ENCODE measurements at regions not wholly inside any gene's neighbourhood (a gene's known extent, or its start where the extent isn't known, plus 50 kb on each side); places are given as distances from the start of the nearest gene placed in this dataset.

GRCh38 chr7:114158275-114158674, 239.5 kb upstream of the PPP1R3A start:
- no peak overlapping the region for H3K27ac ChIP-seq
- TF ChIP-seq, protein P1, sequence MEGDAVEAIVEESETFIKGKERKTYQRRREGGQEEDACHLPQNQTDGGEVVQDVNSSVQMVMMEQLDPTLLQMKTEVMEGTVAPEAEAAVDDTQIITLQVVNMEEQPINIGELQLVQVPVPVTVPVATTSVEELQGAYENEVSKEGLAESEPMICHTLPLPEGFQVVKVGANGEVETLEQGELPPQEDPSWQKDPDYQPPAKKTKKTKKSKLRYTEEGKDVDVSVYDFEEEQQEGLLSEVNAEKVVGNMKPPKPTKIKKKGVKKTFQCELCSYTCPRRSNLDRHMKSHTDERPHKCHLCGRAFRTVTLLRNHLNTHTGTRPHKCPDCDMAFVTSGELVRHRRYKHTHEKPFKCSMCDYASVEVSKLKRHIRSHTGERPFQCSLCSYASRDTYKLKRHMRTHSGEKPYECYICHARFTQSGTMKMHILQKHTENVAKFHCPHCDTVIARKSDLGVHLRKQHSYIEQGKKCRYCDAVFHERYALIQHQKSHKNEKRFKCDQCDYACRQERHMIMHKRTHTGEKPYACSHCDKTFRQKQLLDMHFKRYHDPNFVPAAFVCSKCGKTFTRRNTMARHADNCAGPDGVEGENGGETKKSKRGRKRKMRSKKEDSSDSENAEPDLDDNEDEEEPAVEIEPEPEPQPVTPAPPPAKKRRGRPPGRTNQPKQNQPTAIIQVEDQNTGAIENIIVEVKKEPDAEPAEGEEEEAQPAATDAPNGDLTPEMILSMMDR (conservative IDR thresholded peaks at IDR 0.05; ENCODE audit: low read depth), result no peak
- POLR2A ChIA-PET (ENCODE audit: low non-redundant PET), result no interaction called here
- no peak for DNase-seq (ENCODE audit: low spot score)
- CTCF ChIA-PET, result no interaction called here

- CTCF ChIA-PET, result no interaction called here
- TF ChIP-seq, protein P1 (conservative IDR thresholded peaks at IDR 0.05; ENCODE audit: low read depth), result no peak
Measured at GRCh38 chr7:114156178-114156577, 237.4 kb upstream of the PPP1R3A start.

GRCh38 chr7:114155116-114156110, 236.6 kb upstream of the PPP1R3A start:
- CTCF ChIA-PET, result no interaction called here
- POLR2A ChIA-PET (ENCODE audit: low non-redundant PET), result no interaction called here
- H3K27ac ChIP-seq, result no peak overlapping the region
- TF ChIP-seq, protein P1 (conservative IDR thresholded peaks at IDR 0.05; ENCODE audit: low read depth), result no peak
- DNase-seq (ENCODE audit: low spot score), result no peak

More at GRCh38 chr7:114156178-114156577, 237.4 kb upstream of the PPP1R3A start:
- no peak for DNase-seq (ENCODE audit: low spot score)
- no peak overlapping the region for H3K27ac ChIP-seq
- POLR2A ChIA-PET (ENCODE audit: low non-redundant PET), result no interaction called here

DNA sequence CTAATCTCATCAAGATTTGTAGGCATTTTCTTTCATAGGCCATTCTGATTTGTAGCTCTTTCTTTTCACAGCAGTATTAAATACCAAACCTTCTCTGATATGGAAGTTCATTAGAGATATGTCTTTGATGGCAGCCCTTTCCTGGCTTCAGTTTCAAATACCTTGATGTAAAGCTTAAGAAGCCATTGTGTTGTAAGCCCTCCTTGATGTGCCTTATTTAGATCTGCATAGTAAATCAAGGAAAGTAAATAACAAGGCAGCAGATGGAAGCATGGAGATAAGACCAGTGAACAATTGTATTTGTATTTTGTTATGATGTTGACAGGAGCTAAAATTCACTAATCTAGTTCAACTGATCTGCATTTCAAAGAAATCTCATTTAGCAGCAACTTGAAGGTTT, 234.9 kb upstream of the PPP1R3A start:
- TF ChIP-seq, protein P1 (conservative IDR thresholded peaks at IDR 0.05; ENCODE audit: low read depth), result no peak
- DNase-seq (ENCODE audit: low spot score), result no peak
- CTCF ChIA-PET, result interaction anchor here (0.5 to 0.7 kb wide), 2 partner anchors 51 to 366 kb away, joined by 4 to 5 read pairs; no protein-coding TSS in a partner anchor
- POLR2A ChIA-PET (ENCODE audit: low non-redundant PET), result no interaction called here
- no peak overlapping the region for H3K27ac ChIP-seq

- DNase-seq (ENCODE audit: low spot score), result no peak
- POLR2A ChIA-PET (ENCODE audit: low non-redundant PET), result no interaction called here
Measured at GRCh38 chr7:114152314-114152938, 233.6 kb upstream of the PPP1R3A start.

GRCh38 chr7:114151777-114152176, 233.0 kb upstream of the PPP1R3A start:
- CTCF ChIA-PET, result interaction anchor here (0.6 kb wide), 1 partner anchor 1700 kb away, joined by 3 read pairs; no protein-coding TSS in a partner anchor
- H3K27ac ChIP-seq, result no peak overlapping the region
- POLR2A ChIA-PET (ENCODE audit: low non-redundant PET), result no interaction called here
- TF ChIP-seq, protein P1 (conservative IDR thresholded peaks at IDR 0.05; ENCODE audit: low read depth), result no peak
- DNase-seq (ENCODE audit: low spot score), result no peak

More at GRCh38 chr7:114152314-114152938, 233.6 kb upstream of the PPP1R3A start:
- H3K27ac ChIP-seq, result no peak overlapping the region
- CTCF ChIA-PET, result interaction anchor here (0.6 kb wide), 1 partner anchor 1699 kb away, joined by 3 read pairs; no protein-coding TSS in a partner anchor
- TF ChIP-seq, protein P1 (conservative IDR thresholded peaks at IDR 0.05; ENCODE audit: low read depth), result no peak

Measured in RWPE1 (cell line).